ENCODE measurements at regions not wholly inside any gene's neighbourhood (a gene's known extent, or its start where the extent isn't known, plus 50 kb on each side); places are given as distances from the start of the nearest gene placed in this dataset.

GRCh38 chr9:88274078-88274477 is 114.2 kb upstream of the SPIN1 start:
- TF ChIP-seq POLR2AphosphoS5 (IDR thresholded peaks at IDR 0.05; ENCODE audit: insufficient read depth in 1 of 2, low read depth in 1 of 2) (no peak), CTCF (IDR thresholded peaks at IDR 0.05) (no peak), POLR2A (IDR thresholded peaks at IDR 0.05) (no peak)
